ENCODE measurements at regions not wholly inside any gene's neighbourhood (a gene's known extent, or its start where the extent isn't known, plus 50 kb on each side); places are given as distances from the start of the nearest gene placed in this dataset.

DNA sequence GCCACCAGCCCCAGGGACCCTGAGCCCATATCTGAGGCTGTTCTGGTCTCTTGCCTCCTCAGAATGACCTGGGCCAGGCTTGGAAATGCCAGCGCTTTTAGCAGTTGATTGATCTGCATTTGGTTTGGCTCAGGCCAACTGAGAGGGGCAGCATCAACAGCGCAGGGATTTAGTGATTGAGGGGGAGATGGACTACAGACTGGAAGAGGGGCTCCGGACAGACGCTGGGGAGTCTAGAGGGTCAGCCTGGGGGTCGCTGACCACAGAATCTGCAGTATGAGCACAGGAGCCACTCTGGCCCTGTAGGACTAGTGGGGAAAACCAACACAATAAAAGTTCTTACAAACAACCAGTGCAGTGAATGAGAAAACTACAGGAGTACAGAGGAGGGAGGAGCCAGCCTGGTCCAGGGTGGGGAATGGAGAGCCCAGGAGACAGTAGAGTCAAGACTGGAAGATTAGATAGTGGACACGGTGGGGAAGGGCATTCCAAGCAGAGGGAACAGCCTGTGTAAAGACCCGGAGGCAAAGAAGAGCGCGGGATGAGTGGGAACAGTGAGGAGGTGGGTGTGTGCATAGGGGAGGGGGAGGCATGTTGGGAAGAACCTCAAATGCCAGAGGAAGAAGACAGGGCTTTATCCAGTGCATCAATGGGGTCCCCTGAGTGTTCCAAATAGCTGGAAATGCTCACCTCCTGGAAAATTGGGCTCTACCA, 128.9 kb downstream of the MRM1 start:
- DNase-seq: no peak

DNA sequence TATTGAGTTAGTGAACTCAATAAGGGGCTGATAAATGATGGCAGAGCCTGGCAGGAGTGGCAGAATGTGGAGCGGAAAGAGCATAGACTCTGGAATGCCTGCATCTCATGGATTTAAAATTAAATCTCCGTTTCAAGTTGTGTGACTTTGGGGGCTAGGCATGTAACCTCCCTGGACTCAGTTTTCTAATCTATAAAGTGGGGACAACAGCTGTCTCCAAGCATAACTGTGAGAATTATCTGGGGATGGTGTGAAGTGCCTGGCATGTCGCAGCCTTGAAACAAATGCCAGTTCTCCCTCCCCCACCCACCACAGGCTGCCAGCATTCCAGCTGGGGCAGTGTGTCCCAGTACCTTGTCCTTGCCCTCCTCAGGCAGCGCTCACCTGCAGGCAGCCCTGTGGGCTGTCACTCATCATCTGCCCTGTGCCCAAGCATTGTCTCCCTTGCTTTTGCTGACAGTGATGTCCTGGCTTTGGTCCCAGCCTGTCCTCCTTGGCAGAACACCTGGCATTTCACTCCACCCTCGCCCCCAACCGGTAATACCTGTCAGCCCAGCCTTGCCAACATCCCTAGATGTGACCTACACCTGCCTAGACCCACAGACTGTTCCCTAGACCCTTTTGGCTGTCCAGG, 129.6 kb downstream of the MRM1 start:
- no peak for DNase-seq

DNA sequence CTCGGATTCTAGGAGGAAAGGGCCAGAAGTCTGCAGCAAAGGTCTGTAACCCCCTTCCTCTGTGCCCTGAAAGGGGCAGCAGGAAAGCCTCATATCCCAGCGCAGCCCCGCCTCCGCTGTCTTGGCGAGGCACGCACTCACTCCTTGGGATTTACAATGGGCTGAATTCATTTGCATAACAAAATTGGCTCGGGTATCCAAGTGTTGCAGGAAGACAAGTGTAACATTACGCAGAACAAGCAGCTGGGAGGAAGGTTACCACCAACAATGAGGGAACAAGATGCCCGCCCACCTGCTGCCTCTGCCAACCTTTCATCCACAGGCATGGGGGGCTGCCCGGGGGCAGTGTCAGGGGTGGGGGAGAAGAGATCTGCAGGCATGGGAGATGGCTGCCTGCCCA, 130.4 kb downstream of the MRM1 start:
- DNase-seq: no peak

DNA sequence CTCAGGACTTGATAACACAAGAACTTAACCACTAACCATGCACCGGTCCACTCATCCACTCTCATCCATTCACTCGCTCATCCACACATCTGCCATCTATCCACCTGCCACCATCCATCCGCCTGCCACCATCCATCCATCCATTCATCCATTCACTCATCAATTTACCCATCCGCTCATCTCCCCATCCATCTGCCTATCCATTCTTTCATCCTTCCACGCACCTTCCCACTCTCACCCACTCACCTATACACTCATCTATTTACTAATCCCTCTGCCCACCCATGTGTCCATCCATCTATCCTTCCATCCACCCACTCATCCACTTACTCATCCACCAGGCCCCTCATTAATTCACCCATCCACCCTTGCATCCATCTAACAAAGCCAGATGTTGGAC, 131.0 kb downstream of the MRM1 start:
- no peak for DNase-seq

DNA sequence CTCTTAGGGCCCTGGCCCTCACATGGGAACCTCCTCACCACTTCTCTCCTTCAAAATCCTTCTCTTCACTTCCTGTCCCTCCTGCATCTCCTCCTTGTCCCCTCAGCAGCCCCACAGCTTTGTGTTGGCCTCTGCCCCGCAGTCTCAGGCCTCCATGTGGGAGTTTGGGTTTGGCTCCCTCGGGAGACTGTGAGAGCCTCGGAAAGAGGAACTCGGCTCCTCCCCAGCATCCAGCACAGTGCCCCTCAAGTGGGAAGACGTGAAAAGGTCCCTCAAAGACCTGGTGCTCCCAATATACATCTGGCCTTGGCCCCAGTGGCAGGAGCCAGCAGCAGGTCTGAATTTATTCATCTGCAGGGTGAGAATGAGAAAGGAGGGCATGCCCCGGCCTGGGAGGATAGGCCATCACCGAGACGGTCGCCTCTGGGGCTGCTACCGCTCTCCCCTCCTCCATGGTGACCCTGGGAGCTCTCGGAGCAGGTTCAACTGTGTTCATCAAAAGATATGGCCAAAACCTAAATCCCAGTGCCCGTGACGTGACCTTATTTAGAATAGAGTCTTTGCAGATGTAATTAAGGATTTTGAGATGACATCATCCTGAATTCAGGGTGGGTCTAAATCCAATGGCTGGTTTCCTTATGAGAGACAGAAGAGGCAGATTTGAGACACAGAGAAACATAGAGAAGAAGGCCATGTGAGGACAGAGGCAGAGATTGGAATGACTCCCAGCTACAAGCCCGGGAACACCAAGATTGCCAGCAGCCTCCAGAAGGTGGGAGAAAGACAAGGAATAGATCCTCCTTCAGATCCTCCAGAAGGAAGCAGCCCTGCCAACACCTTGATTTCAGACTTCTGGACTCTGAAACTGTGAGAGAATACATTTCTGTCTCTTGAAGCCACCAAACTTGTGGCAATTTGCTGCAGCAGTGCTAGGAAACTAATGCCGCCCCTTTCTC, 135.1 kb downstream of the MRM1 start:
- DNase-seq: no peak

DNA sequence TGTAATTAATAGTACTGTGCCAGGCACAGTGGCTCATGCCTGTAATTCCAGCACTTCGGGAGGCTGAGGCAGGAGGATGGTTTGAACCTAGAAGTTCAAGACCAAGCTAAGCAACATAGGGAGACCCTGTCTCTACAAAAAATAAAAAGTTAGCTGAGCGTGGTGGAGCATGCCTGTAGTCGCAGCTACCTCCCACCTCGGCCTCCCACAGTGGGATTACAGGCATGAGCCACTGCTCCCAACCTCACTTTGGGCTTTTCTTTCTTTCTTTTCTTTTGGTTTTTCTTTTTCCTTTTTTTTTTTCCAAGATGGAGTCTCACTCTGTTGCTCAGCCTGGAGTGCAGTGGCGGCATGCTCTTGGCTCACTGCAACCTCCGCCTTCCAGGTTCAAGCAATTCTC, 137.8 kb downstream of the MRM1 start:
- no peak for DNase-seq

DNA sequence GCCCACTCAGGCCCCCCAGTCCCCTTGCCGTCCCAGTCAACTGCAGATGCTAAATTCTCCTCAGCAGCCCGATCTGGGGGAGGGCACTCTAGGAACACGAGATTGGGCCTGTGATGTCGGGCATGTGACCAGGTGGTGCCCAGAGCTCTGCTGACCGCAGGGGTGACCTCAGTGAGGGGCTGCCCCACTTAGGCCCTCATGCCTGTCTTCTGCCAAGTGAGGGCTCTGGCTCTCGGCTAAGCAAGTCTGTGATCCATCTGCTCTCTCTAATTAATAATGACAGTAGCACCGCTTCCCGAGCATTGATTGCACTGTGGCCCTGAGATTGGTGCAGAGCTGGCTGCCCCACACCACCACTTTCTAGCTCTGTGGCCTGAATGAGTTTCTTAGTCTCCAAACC, 138.8 kb downstream of the MRM1 start:
- DNase-seq: no peak

DNA sequence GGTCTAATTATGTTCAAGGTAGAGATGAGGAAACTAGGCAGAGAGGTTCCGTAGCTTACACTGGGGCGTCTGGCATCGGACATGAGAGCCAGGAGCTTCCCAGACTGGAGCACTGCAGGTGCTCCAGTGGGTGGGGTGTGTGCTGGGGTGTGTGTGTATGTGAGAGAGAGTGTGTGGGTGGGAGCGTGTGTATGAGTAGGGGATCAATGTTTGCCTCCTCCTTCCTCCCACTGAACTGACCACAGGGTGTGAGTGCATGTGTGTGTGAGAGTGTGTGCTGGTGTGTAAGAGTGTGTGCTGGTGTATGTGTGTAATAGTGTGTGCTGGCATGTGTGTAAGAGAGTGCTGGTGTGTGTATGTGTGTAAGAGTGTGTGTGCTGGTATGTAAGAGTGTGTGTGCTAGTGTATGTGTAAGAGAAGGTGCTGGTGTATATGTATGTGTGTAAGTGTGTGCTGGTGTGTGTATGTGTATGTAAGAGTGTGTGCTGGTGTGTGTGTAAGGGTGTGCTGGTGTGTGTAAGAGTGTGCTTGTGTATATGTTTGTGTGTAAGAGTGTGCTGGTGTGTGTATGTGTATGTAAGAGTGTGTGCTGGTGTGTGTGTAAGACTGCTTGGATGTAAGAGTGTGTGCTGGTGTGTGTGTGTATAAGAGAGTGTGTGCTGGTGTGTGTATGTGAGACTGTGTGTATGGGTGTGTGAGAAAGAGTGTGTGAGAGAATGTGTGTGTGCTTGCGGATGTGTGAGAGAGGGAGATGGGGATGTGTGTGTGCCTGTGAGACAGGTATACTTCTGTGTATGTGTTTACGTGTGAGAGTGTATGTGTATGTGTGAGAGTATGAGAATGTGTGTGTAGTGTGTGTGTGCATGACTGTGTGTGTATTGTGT, 139.9 kb downstream of the MRM1 start:
- no peak for DNase-seq

DNA sequence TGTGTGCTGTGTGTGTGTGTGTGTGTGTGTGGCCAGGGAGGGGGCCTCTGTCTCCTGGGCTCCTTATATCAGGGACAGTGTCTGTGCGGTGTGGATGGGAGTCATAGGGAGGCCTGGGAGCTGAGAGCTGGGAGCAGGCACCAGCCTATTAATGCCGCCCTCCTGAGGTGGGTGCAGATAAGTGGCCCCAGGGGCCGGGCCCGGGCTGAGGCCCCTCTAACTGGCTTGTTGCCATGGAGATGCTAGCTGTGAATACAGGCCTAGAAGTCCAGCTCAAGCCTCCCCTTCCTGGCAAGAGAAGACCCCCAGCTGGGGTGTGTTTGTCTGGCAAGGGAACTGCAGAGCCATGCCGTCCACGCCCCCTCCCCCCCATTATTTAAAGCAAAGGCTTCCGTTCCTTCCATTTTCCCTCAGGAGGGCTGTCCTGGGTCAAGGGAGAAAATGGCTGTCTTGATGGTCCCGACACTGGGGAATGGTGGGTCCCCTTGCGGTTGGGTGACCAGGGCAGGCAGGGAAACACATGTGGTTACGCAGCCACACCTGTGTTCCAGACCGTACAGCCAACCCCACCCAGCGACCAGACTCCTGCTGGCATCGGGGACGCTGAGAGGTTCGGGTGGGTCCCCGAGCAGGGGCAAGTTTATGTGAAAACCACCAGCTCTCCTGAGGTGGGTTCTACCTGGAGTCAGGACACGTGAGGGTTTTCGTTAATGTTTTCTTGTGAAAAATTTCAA, 141.1 kb downstream of the MRM1 start:
- no peak for DNase-seq

DNA sequence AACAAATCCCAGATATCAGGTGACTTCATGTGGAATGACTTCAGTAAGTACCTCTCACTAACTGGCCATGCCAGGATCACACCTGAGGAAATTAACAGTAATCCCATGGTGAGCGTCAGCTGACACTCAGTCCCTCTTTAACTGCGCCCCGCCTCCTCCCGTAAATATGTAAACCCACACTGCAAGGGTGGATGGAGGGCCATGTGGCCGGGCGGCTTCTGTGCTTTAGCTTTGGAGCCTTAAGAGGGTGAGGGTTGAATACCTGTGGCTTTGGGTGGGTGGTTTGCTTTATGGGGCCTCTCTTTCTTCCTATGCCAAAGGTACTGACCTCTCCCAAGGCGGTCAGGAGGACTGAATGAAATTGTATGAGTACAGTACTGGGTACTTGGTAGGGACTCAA, 141.7 kb downstream of the MRM1 start:
- DNase-seq: peak; percentile 57

DNA sequence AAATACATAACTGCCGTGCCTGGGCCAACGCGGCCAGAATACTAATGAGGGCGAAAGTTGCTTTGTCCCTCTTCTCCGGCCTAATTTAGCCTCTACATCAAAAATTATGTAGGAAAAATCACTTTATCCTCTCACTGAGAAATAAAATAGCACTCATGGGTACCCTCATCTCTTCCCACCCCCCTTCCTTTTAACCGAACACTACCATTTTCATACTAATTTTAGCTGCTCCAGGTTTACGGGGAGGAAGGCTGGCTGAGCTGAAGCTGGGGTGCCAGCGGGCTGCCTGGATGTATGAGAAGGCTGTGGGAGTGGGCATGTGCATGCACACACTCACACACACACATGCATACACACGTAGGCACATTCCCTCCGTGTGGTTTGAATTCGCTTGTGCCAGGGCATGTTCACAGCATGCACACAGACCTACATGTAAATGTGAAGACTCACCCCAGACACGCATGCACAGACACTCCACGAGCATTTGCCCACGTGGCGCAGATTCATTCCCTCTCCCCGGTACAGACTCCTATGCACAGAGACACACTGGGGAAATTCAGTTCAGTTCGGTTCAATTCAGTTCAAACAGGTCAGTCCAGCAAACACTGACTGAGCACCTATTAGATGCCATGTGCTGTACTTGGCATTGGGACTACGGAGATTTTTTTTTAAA, 145.1 kb downstream of the MRM1 start:
- DNase-seq: no peak

DNA sequence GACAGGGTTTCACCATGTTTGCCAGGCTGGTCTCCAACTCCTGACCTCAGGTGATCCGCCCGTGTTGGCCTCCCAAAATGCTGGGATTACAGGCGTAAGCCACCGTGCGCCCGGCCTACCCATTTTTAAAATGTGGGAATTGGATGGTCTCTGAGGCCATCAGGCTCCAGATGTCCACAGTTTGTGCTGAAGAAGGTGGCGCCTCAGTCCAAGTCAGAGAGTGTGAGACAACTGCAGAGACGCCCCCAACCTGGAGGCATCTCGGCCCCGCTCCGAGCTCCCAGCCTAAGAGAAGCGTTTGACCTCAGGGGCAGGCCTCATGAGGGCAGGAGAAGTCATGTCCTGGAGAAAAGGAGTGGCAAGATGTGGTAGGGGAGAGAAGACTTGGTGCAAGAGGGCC, 146.5 kb downstream of the MRM1 start:
- DNase-seq: no peak

DNA sequence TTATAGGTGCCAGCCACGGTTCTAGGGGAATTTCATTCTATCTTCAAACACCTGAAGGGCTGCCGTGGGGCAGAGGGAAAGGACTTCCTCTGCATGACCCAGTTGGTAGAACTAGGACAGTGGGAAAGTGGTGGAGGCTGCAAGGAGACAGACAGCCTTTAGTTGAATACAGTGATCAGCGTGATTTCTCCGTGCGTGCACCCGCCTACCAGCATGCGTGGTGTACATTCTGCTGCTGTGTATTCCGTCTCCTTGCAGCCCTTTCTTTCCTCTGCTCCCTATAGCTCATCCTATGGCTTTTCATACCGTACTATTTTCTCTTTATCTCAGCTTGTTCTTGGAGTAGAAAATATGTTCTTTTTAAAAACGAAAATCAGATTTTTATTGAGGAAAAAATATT, 146.9 kb downstream of the MRM1 start:
- DNase-seq: no peak

DNA sequence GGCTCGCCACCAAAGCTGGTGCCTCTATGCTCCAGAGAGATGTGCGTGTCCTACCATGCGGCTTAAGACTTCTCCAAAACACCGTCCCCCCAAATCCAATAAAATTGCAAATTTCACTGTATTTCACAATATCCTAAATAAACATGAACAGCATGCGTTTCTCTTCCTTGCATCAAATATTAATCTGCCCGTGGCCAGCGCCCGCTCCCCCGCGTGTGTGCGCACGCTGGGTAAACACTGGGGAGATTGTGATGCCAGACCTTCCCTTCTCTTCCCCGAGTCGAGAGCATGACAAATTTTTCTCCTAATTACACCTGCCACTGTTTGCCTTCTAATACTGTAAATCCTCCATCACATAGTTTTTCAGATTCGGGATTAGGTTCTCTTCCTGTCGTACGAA, 148.1 kb downstream of the MRM1 start:
- DNase-seq: no peak

DNA sequence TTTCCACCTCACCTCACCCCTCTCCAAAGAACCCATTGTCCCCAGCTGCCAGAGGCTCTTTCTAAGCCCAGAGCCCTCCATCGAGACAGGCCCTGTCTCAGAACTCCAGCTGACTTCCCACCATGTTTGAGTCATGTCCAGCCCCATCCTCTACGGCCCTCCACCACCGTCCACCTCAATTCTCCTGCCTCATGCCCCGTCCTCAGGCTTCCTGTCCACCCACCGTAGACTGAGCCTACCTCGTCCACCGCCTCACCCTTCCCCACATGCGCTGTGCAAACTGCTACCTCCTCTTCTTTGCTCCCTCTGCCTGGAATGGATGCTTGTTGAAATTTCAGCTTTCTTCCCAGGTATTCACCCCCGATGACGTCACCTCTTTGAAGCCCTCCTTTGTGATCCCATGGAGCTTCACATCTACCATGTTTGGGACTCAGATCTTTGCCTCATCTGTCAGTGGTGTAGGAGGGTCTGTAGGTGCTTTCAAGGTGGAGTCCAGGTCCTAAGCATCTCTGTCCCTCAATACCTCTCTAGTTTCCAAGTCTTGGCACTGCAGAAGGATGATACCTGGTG, 149.0 kb downstream of the MRM1 start:
- no peak for DNase-seq

DNA sequence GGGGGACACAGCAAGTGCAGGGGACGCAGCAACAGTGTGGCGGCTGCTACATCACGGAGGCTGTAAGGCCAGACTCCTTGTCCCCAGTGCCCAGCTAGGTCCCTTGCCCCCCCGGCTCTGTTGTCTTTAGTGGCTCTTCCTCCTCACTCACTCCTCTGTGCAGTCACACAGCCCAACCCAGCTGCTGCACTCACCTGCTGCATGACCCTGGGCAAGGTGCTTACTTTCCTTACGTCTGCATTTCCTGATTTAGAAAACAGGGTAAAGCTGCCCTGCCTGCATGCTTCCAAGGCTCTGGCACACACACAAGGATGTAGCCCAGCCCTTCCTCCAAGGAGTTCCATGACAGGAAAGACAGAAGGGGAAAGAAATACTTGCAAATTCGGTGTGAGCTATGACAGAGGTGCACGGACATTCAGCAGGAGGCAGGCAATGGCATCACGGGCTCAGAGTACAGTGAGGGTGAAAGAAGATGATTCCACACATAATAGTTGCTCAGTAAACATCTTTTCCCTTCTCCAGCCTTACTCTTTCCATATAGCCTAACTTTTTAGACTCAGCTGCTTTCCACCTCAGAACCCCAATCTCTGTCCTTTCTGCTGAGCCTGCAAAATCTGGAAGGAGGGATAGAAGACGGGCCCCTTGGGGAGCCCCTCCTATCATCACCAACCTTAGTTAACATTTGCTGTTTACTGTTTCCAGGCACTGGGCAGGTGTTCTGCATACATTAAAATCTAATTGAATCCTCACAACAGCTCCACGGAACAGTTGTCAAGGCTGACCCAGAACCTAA, 150.9 kb downstream of the MRM1 start:
- no peak for DNase-seq

DNA sequence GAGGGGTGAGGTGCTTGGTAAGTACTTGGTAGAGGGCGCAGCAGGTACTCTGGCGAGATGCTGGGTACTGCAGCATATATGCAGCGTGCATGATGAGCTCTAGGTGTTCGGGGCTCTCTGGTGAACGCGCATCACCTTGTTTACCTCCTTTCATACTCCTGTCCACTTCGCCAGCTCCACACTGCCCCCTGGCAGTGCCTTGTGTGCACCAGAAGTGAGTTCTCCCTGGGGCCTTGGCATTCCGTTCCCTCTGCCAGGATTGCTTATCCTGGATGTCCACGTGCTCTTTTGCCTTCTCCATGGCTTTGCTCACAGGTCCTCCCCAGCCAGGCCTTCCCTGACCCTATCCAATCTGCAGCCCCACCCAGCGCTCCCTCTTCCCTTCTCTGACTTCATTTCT, 154.2 kb downstream of the MRM1 start:
- no peak for DNase-seq

DNA sequence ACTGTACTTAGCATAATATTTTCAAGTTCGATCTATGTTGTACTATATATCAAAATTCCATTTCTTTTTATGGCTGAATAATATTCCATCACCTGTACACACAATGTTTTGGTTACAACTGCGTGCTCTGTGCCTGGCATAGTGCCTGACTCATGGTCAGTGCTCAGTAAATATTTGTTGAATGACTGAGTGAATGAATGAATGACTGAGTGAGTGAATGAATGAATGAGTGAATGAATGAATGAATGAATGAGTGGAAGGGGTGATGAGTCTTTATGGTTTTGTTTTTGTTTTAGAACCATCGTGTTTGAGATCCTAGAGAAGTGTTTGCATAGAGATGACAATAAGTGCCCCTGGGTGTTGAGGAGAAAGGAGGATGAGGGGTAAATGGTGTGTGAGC, 155.3 kb downstream of the MRM1 start:
- no peak for DNase-seq

DNA sequence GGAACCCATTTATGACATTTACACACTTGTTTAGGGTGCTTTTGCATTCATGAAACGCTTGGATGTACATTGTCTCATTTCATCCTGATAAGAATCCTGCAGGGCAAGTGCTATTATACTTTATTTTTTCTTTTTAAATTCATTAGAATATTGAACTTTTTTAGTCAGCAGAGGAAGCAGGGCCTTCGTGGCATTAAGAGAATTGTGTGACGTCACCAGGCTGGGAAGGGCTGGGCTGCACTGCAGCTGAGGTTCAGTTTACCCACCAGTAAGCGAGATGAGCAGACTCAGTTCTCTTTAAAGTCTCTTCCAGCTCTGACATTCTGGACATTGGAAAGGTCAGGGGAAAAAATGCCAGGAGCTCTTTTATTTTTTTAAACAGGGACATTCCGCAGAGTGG, 159.0 kb downstream of the MRM1 start:
- DNase-seq: no peak

DNA sequence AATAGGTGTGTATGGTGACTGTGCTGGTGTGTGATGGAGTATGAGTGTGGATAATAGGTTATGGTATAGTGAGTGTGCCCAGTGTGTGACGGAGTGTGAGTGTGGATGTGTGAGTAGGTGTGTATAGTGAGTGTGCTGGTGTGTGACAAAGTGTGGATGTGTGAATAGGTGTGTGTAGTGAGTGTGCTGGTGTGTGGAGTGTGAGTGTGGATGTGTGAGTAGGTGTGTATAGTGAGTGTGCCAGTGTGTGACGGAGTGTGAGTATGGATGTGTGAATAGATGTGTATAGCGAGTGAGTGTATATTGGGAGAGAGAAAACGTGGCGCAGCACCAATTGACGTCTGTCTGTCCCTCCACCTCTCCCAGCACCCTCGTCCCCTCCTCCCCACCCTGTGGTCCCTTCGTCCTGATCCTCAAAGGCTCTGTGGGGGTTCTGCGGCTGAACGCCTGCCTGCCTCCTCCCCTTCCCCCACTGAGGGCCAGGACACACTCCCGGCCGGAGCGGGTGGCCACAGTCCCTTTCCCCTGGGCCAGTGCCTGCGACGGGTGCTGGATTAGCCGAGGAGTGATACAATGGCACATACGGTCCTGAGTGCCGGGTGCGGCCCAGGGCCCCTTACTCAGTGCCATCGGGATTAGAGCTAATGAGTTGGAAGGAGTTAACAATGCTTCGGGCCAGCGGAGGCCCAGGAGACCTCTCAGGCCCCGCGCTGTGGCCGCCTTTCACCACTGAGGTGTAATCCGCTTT, 160.0 kb downstream of the MRM1 start:
- no peak for DNase-seq

All from NCI-H2107 (cell line).